ENCODE measurements at regions not wholly inside any gene's neighbourhood (a gene's known extent, or its start where the extent isn't known, plus 50 kb on each side); places are given as distances from the start of the nearest gene placed in this dataset.

- DNase-seq (ENCODE audit: low spot score): no peak
- no peaks in the 10 kb centered on the region for H3K27me3 ChIP-seq (replicated peaks; ENCODE audit: insufficient read depth)
- H3K27ac ChIP-seq: no peak overlapping the region
- 86% methylated on average over 1 of the region's 1 CpG for WGBS
- intact Hi-C loops (cut with DNase I): no loop called here
- H3K4me3 ChIP-seq: no peak overlapping the region
- H3K9me3 ChIP-seq: no peaks in the 10 kb centered on the region
- no peaks in the 10 kb centered on the region for H3K4me1 ChIP-seq (replicated peaks)
- H3K36me3 ChIP-seq: no peaks in the 10 kb centered on the region
- TF ChIP-seq CTCF (IDR thresholded peaks at IDR 0.05): no peak
- TF ChIP-seq POLR2A (IDR thresholded peaks at IDR 0.05): no peak
- TF ChIP-seq POLR2AphosphoS5 (IDR thresholded peaks at IDR 0.05): no peak
Measured at GRCh38 chr3:182179631-182180030, 467.9 kb downstream of the SOX2 start.

- Histone ChIP-seq H3K4me1 (replicated peaks) (no peaks in the 10 kb centered on the region), H3K4me3 (no peak overlapping the region), H3K27me3 (replicated peaks; ENCODE audit: insufficient read depth) (no peaks in the 10 kb centered on the region), H3K27ac (no peak overlapping the region), H3K36me3 (no peaks in the 10 kb centered on the region), H3K9me3 (no peaks in the 10 kb centered on the region)
- WGBS: 52% methylated on average over 9 of the region's 9 CpGs
- TF ChIP-seq CTCF (IDR thresholded peaks at IDR 0.05): no peak
- TF ChIP-seq POLR2AphosphoS5 (IDR thresholded peaks at IDR 0.05): no peak
- no peak for TF ChIP-seq POLR2A (IDR thresholded peaks at IDR 0.05)
- DNase-seq (ENCODE audit: low spot score): no peak
- intact Hi-C loops (cut with DNase I): no loop called here
Measured at GRCh38 chr3:182180654-182181385, 469.1 kb downstream of the SOX2 start.

GRCh38 chr3:182182531-182182968 lies 470.8 kb downstream of the SOX2 start:
- no peak for DNase-seq (ENCODE audit: low spot score)

GRCh38 chr3:182183716-182184430 lies 472.1 kb downstream of the SOX2 start:
- no peaks in the 10 kb centered on the region for H3K4me1 ChIP-seq (replicated peaks)
- H3K27me3 ChIP-seq (replicated peaks; ENCODE audit: insufficient read depth): no peaks in the 10 kb centered on the region
- intact Hi-C loops (cut with DNase I): no loop called here
- H3K4me3 ChIP-seq: no peak overlapping the region
- no peak for DNase-seq (ENCODE audit: low spot score)
- 63% methylated on average over 6 of the region's 6 CpGs for WGBS
- no peaks in the 10 kb centered on the region for H3K36me3 ChIP-seq
- H3K9me3 ChIP-seq: no peaks in the 10 kb centered on the region
- no peak for TF ChIP-seq POLR2AphosphoS5 (IDR thresholded peaks at IDR 0.05)
- no peak for TF ChIP-seq POLR2A (IDR thresholded peaks at IDR 0.05)
- TF ChIP-seq CTCF (IDR thresholded peaks at IDR 0.05): no peak
- H3K27ac ChIP-seq: no peak overlapping the region

More at GRCh38 chr3:182182531-182182968, 470.8 kb downstream of the SOX2 start:
- Histone ChIP-seq H3K36me3 (no peaks in the 10 kb centered on the region), H3K4me3 (no peak overlapping the region), H3K9me3 (no peaks in the 10 kb centered on the region), H3K4me1 (replicated peaks) (no peaks in the 10 kb centered on the region), H3K27me3 (replicated peaks; ENCODE audit: insufficient read depth) (no peaks in the 10 kb centered on the region), H3K27ac (no peak overlapping the region)
- intact Hi-C loops (cut with DNase I): no loop called here
- 56% methylated on average over 5 of the region's 5 CpGs for WGBS
- TF ChIP-seq CTCF (IDR thresholded peaks at IDR 0.05) (no peak), POLR2AphosphoS5 (IDR thresholded peaks at IDR 0.05) (no peak), POLR2A (IDR thresholded peaks at IDR 0.05) (no peak)

Measured in prostate gland (tissue), 2 donors.